Heart right ventricle (tissue), 16 donors: ENCODE measurements at regions not wholly inside any gene's neighbourhood (a gene's known extent, or its start where the extent isn't known, plus 50 kb on each side); places are given as distances from the start of the nearest gene placed in this dataset.

ENCODE experiments used
- ATAC-seq, 8 donors: fragments of 200-7000 bp; cut with Tn5 transposase; one replicate each; pipeline ENCODE4 v1.9.1; 2020; ENCODE audit warnings: mild to moderate bottlenecking in 8 of 8, moderate library complexity in 8 of 8, moderate number of reproducible peaks in 1 of 8
- DNase-seq, 2 donors: peaks; one replicate each; pipeline ENCODE4 v3.0.0-alpha.2; 2020
- H3K27ac ChIP-seq, 10 donors: fragments of 200-600 bp; sonication (generic) in 2 of 10; one replicate each; pipeline versions ENCODE4 v1.5.0 to v1.8.0; 2020 to 2022; ENCODE audit warnings: mild to moderate bottlenecking in 3 of 10
- H3K27me3 ChIP-seq, 7 donors: fragments of 200-600 bp; one replicate each; pipeline ENCODE4 v1.8.0; 2021 to 2022; ENCODE audit warnings: mild to moderate bottlenecking in 2 of 7
- H3K36me3 ChIP-seq, 9 donors: fragments of 200-600 bp; sonication (generic) in 1 of 9; one replicate each; pipeline versions ENCODE4 v1.5.0 to v1.8.0; 2020 to 2022; ENCODE audit warnings: mild to moderate bottlenecking in 2 of 9
- H3K4me1 ChIP-seq, 9 donors: fragments of 200-600 bp; sonication (generic) in 1 of 9; one replicate each; pipeline versions ENCODE4 v1.5.0 to v1.8.0; 2020 to 2022; ENCODE audit warnings: mild to moderate bottlenecking in 4 of 9
- H3K4me3 ChIP-seq, 10 donors: fragments of 200-600 bp; sonication (generic) in 2 of 10; one replicate each; pipeline versions ENCODE4 v1.5.0 to v1.8.0; 2020 to 2022; ENCODE audit warnings: mild to moderate bottlenecking in 7 of 10, moderate library complexity in 2 of 10
- H3K9me3 ChIP-seq, 11 donors: fragments of 200-600 bp in 10 of 11; sonication (generic) in 2 of 11; one replicate each; pipeline versions ENCODE4 v1.5.0 to v1.8.0; 2013 to 2022; ENCODE audit warnings: mild to moderate bottlenecking in 2 of 11, control low read depth in 1 of 11, moderate library complexity in 1 of 11
- CTCF ChIP-seq, 9 donors: fragments of 200-600 bp; sonication (generic) in 2 of 9; IDR thresholded peaks; one replicate each; pipeline versions ENCODE4 v1.5.0 to v1.8.0; 2021 to 2022; ENCODE audit warnings: antibody characterized with exemption in 9 of 9, mild to moderate bottlenecking in 5 of 9, moderate library complexity in 1 of 9
- WGBS, 2 donors: extraction: QIAGEN DNeasy Blood & Tissue Kit; methylation state at CpG; one replicate each; pipeline ENCODE4 v1.1.7; 2013; ENCODE audit warnings: inconsistent platforms in 1 of 2; 5-methylcytosine and 5-hydroxymethylcytosine counted together
- intact Hi-C, 10 donors: fragments of 100-400 bp; cut with DNase I; formaldehyde crosslinking; loops; one replicate each; pipeline versions ENCODE4 v1.11.1 to v1.14.2; 2022
- donor health status: Arrhythmogenic right ventricular cardiomyopathy.
- donor health status: ischemic (EF 13 %, LVEDD 7.1; RV severe dilation, severe dysfunction).
- donor health status: healthy with polysubstance abuse.
- donor health status: DM: no; HTN: yes; CAD: no.
- donor health status: DM: no; HTN: no; CAD: no.
- donor health status: ischemic (EF 25% LVEDD 6.9; RV normal size, moderate dysfunction).
- donor health status: ischemic (EF 25% LVEDD 5.7; RV mildly dilated, moderate dysfunction).
- donor health status: healthy.
- donor health status: DM: yes; HTN: yes; CAD: no.
- donor health status: Ischemic cardiomyopathy.
- donor health status: ischemic (EF 35%, LVEDD 5.7; RV mildly dilated, moderate dysfunction).
- donor health status: nonischemic (EF 11% LVEDD 7.7; RV severe dilation, severe dysfunction).
- donor health status: DM: yes; HTN: yes; CAD: no.
- donor health status: PGD.
- donor health status: ischemic (EF 29% LVEDD 5.4; RV normal size, mild dysfunction).
- donor health status: nonischemic (EF 23%, LVEDD 6.1; RV moderate dilation, normal function).

GRCh38 chr4:116522922-116523321 is 562.5 kb downstream of the TRAM1L1 start:
- H3K36me3 ChIP-seq = no peaks in the 10 kb centered on the region
- DNase-seq (no peak), ATAC-seq (no peak)
- H3K4me1 ChIP-seq = no peaks in the 10 kb centered on the region
- H3K27ac ChIP-seq = no peak overlapping the region
- intact Hi-C loops = no loop called here
- H3K27me3 ChIP-seq = no peaks in the 10 kb centered on the region
- no peak overlapping the region for H3K4me3 ChIP-seq
- peaks cover 0 to 9% (median 0%) of the 10 kb centered on the region in 11 donors for H3K9me3 ChIP-seq
- no peak for TF ChIP-seq CTCF (IDR thresholded peaks at IDR 0.05)

- H3K4me1 ChIP-seq = no peaks in the 10 kb centered on the region
- H3K27me3 ChIP-seq = no peaks in the 10 kb centered on the region
- intact Hi-C loops = no loop called here
- peaks cover 0 to 20% (median 0%) of the 10 kb centered on the region in 11 donors for H3K9me3 ChIP-seq
- DNase-seq (no peak), ATAC-seq (no peak)
- 78 to 87% methylated on average over 3 of the region's 3 CpGs for WGBS, 2 donors
- no peak overlapping the region for H3K4me3 ChIP-seq
- H3K27ac ChIP-seq = no peak overlapping the region
- no peak for TF ChIP-seq CTCF (IDR thresholded peaks at IDR 0.05)
- H3K36me3 ChIP-seq = no peaks in the 10 kb centered on the region
These were observed 564.5 kb downstream of the TRAM1L1 start for GRCh38 chr4:116520886-116521285.

- Histone ChIP-seq H3K36me3 (no peaks in the 10 kb centered on the region), H3K27ac (no peak overlapping the region), H3K4me3 (no peak overlapping the region), H3K4me1 (no peaks in the 10 kb centered on the region), H3K27me3 (no peaks in the 10 kb centered on the region), H3K9me3 (peaks cover 0 to 20% (median 0%) of the 10 kb centered on the region in 11 donors)
- no peak for TF ChIP-seq CTCF (IDR thresholded peaks at IDR 0.05)
- intact Hi-C loops = no loop called here
- ATAC-seq = no peak
- WGBS, 2 donors = 78 to 85% methylated on average over 2 of the region's 2 CpGs
- DNase-seq = no peak
These were observed 568.7 kb downstream of the TRAM1L1 start for GRCh38 chr4:116516711-116517110.

GRCh38 chr4:116515959-116516358 is 569.4 kb downstream of the TRAM1L1 start:
- no peak overlapping the region for H3K4me3 ChIP-seq
- no peak for DNase-seq
- no peak for TF ChIP-seq CTCF (IDR thresholded peaks at IDR 0.05)
- H3K9me3 ChIP-seq = peaks cover 0 to 20% (median 0%) of the 10 kb centered on the region in 11 donors
- no peaks in the 10 kb centered on the region for H3K36me3 ChIP-seq
- WGBS, 2 donors = 28% methylated on average over 1 of the region's 1 CpG
- no peak overlapping the region for H3K27ac ChIP-seq
- intact Hi-C loops = no loop called here
- no peak for ATAC-seq
- H3K27me3 ChIP-seq = no peaks in the 10 kb centered on the region
- no peaks in the 10 kb centered on the region for H3K4me1 ChIP-seq

- Histone ChIP-seq H3K4me3 (no peak overlapping the region), H3K27ac (no peak overlapping the region), H3K36me3 (no peaks in the 10 kb centered on the region), H3K4me1 (no peaks in the 10 kb centered on the region), H3K9me3 (peaks cover 0 to 14% (median 0%) of the 10 kb centered on the region in 11 donors), H3K27me3 (no peaks in the 10 kb centered on the region)
- intact Hi-C loops = no loop called here
- ATAC-seq (no peak), DNase-seq (no peak)
- no peak for TF ChIP-seq CTCF (IDR thresholded peaks at IDR 0.05)
- 60 to 64% methylated on average over 3 of the region's 3 CpGs for WGBS, 2 donors
These were observed 572.8 kb downstream of the TRAM1L1 start for GRCh38 chr4:116512552-116512951.
